BJ (cell line): ENCODE measurements at regions not wholly inside any gene's neighbourhood (a gene's known extent, or its start where the extent isn't known, plus 50 kb on each side); places are given as distances from the start of the nearest gene placed in this dataset.

Experiments
- CTCF ChIA-PET: fragments of 350-600 bp; formaldehyde crosslinking; extraction: SDS; loops from one replicate; lab custom pipeline; 2021; ENCODE audit warnings: antibody characterized with exemption, inconsistent platforms; lab: Yijun Ruan, JAX
- POLR2A ChIA-PET: fragments of 300-600 bp; sonication (Branson Sonifier 250); formaldehyde crosslinking; extraction: SDS; loops from one replicate; lab custom pipeline; 2021; ENCODE audit warnings: antibody characterized with exemption; lab: Charles Lee
- DNase-seq: peaks from one replicate; pipeline ENCODE4 v3.0.0-alpha.2; 2011; ENCODE audit warnings: low read depth
- H3K27me3 ChIP-seq: 2 replicates; pipeline ENCODE4 v1.6.0; 2011; ENCODE audit warnings: low read length; ENCODE audit not compliant: control insufficient read depth, insufficient read depth
- H3K36me3 ChIP-seq: 2 replicates; pipeline ENCODE4 v1.5.1; 2011; ENCODE audit warnings: low read length; ENCODE audit not compliant: control insufficient read depth, insufficient read depth
- H3K4me3 ChIP-seq: 2 replicates; pipeline ENCODE4 v1.5.1; 2011; ENCODE audit warnings: low read depth, mild to moderate bottlenecking, control low read depth, low read length
- TF ChIP-seq, protein P1 (sequence below): IDR thresholded peaks from 2 replicates; pipeline ENCODE4 v1.5.1; 2011; ENCODE audit warnings: low read depth, mild to moderate bottlenecking, control low read depth, inconsistent platforms, low read length, moderate library complexity; ENCODE audit not compliant: insufficient read depth

- TF ChIP-seq, protein P1, sequence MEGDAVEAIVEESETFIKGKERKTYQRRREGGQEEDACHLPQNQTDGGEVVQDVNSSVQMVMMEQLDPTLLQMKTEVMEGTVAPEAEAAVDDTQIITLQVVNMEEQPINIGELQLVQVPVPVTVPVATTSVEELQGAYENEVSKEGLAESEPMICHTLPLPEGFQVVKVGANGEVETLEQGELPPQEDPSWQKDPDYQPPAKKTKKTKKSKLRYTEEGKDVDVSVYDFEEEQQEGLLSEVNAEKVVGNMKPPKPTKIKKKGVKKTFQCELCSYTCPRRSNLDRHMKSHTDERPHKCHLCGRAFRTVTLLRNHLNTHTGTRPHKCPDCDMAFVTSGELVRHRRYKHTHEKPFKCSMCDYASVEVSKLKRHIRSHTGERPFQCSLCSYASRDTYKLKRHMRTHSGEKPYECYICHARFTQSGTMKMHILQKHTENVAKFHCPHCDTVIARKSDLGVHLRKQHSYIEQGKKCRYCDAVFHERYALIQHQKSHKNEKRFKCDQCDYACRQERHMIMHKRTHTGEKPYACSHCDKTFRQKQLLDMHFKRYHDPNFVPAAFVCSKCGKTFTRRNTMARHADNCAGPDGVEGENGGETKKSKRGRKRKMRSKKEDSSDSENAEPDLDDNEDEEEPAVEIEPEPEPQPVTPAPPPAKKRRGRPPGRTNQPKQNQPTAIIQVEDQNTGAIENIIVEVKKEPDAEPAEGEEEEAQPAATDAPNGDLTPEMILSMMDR: no peak
- H3K36me3 ChIP-seq: no peaks in the 10 kb centered on the region
- DNase-seq: no peak
- ChIA-PET CTCF (no interaction called here), POLR2A (no interaction called here)
- H3K4me3 ChIP-seq: no peak overlapping the region
- no peaks in the 10 kb centered on the region for H3K27me3 ChIP-seq
These were observed 76.4 kb upstream of the ACVR1 start for GRCh38 chr2:157952558-157952957.

- TF ChIP-seq, protein P1: no peak
- no peaks in the 10 kb centered on the region for H3K36me3 ChIP-seq
- no peaks in the 10 kb centered on the region for H3K27me3 ChIP-seq
- H3K4me3 ChIP-seq: no peak overlapping the region
- ChIA-PET CTCF (interaction anchor here (1.5 kb wide), 1 partner anchor 8 kb away, joined by 4 read pairs; no protein-coding TSS in a partner anchor), POLR2A (no interaction called here)
- DNase-seq: no peak
These were observed 72.7 kb upstream of the ACVR1 start for GRCh38 chr2:157948856-157949255.

DNA sequence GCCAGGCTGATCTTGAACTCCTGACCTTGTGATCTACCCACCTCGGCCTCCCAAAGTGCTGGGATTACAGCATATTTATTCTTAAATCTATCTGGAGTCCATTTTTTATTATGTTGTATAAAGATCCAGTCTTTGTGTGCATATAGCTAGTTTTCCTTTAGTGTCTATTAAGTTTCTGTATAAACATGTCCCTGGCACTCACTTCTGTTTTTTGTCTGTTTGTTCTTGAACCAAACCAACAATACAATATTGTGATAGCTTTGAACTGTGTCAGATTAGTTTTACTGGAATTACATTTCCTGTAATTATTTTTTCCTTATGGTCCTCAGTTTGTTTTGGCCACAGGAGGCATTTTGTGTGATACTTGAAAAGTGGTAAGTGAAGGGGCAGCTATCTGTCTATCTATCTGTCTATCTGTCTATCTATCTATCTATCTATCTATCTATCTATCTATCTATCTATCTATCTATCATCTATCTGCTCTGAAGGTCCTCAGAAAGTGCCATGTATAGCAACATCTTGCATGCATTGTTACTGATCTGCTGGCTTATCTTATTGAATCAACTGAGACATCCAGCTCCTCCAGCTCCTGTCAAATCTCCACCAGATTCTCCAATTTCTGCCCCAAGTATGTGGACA is 70.9 kb upstream of the ACVR1 start:
- H3K36me3 ChIP-seq: no peaks in the 10 kb centered on the region
- H3K4me3 ChIP-seq: no peak overlapping the region
- ChIA-PET POLR2A (no interaction called here), CTCF (interaction anchor here (0.7 kb wide), 1 partner anchor 9 kb away, joined by 3 read pairs; no protein-coding TSS in a partner anchor)
- TF ChIP-seq, protein P1: no peak
- DNase-seq: no peak
- no peaks in the 10 kb centered on the region for H3K27me3 ChIP-seq

- no peak for DNase-seq
These were observed 63.9 kb upstream of the ACVR1 start for GRCh38 chr2:157940024-157940423.

GRCh38 chr2:157938556-157938955 is 62.4 kb upstream of the ACVR1 start:
- no peak overlapping the region for H3K4me3 ChIP-seq
- TF ChIP-seq, protein P1: no peak
- no peak for DNase-seq
- no peaks in the 10 kb centered on the region for H3K27me3 ChIP-seq
- ChIA-PET POLR2A (no interaction called here), CTCF (interaction anchor here (0.7 kb wide), 1 partner anchor 9 kb away, joined by 3 read pairs; no protein-coding TSS in a partner anchor)
- H3K36me3 ChIP-seq: no peaks in the 10 kb centered on the region

More at GRCh38 chr2:157940024-157940423, 63.9 kb upstream of the ACVR1 start:
- Histone ChIP-seq H3K27me3 (no peaks in the 10 kb centered on the region), H3K36me3 (no peaks in the 10 kb centered on the region), H3K4me3 (no peak overlapping the region)
- TF ChIP-seq, protein P1: no peak
- ChIA-PET CTCF (interaction anchor here (1.1 kb wide), 1 partner anchor 9 kb away, joined by 4 read pairs; no protein-coding TSS in a partner anchor), POLR2A (no interaction called here)
